ENCODE measurements at regions not wholly inside any gene's neighbourhood (a gene's known extent, or its start where the extent isn't known, plus 50 kb on each side); places are given as distances from the start of the nearest gene placed in this dataset.

GRCh38 chr1:43101061-43101460 is 71.0 kb downstream of the EBNA1BP2 start:
- Histone ChIP-seq H3K9me3 (ENCODE audit: low read length) (no peaks in the 10 kb centered on the region), H3K9ac (ENCODE audit: insufficient read depth, low read depth, low read length) (no peak overlapping the region), H3K36me3 (replicated peaks in 1 of 2; ENCODE audit: control insufficient read depth in 1 of 2, insufficient read depth in 2 of 2, low read length in 2 of 2) (no peaks in the 10 kb centered on the region), H3K4me1 (ENCODE audit: insufficient read depth, low read length) (no peaks in the 10 kb centered on the region), H2AFZ (ENCODE audit: low read length) (no peak overlapping the region), H3K79me2 (ENCODE audit: insufficient read depth, low read length) (no peaks in the 10 kb centered on the region), H3K4me2 (ENCODE audit: low read depth, low read length) (no peak overlapping the region), H3K4me3 (replicated peaks in 1 of 3; ENCODE audit: insufficient read depth in 1 of 3, low read depth in 2 of 3, low read length in 3 of 3) (no peak overlapping the region), H4K20me1 (ENCODE audit: insufficient read depth, low read length) (no peaks in the 10 kb centered on the region), H3K27me3 (ENCODE audit: control insufficient read depth in 1 of 2, insufficient read depth in 2 of 2, low read length in 2 of 2) (no peaks in the 10 kb centered on the region; a peak in 2 of 5 replicates), H3K27ac (ENCODE audit: extremely low read length, insufficient read depth, low read length) (no peak overlapping the region)
- FAIRE-seq = no peak
- no TSS peak for BruUV-seq (replicated peaks)
- 0% methylated on average over 2 of the region's 2 CpGs for WGBS (ENCODE audit: low lambda C conversion rate)
- no peak for DNase-seq (ENCODE audit: low spot score)
- in situ Hi-C loops (cut with HindIII; ENCODE audit: extremely low pct_ligation_motif_present, low pct_unique_long_range_greater_than_20kb) = no loop called here
- ChIA-PET POLR2A (no interaction called here), CTCF (ENCODE audit: low intra/inter-chr PET ratio, low total read pairs) (no interaction called here)
- TF ChIP-seq ZNF839 (CRISPR knock-in tag; IDR thresholded peaks at IDR 0.05; ENCODE audit: borderline replicate concordance) = no peak
- no peak for TF ChIP-seq FOXO1 (CRISPR knock-in tag; IDR thresholded peaks at IDR 0.05)
- TF ChIP-seq, protein P1, sequence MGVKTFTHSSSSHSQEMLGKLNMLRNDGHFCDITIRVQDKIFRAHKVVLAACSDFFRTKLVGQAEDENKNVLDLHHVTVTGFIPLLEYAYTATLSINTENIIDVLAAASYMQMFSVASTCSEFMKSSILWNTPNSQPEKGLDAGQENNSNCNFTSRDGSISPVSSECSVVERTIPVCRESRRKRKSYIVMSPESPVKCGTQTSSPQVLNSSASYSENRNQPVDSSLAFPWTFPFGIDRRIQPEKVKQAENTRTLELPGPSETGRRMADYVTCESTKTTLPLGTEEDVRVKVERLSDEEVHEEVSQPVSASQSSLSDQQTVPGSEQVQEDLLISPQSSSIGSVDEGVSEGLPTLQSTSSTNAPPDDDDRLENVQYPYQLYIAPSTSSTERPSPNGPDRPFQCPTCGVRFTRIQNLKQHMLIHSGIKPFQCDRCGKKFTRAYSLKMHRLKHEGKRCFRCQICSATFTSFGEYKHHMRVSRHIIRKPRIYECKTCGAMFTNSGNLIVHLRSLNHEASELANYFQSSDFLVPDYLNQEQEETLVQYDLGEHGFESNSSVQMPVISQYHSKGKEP (CRISPR knock-in tag; IDR thresholded peaks at IDR 0.05) = no peak
- no peak for TF ChIP-seq MED1 (CRISPR knock-in tag; IDR thresholded peaks at IDR 0.05)
- TF ChIP-seq ZNF777 (CRISPR knock-in tag; IDR thresholded peaks at IDR 0.05) = no peak
- TF ChIP-seq, protein P2, sequence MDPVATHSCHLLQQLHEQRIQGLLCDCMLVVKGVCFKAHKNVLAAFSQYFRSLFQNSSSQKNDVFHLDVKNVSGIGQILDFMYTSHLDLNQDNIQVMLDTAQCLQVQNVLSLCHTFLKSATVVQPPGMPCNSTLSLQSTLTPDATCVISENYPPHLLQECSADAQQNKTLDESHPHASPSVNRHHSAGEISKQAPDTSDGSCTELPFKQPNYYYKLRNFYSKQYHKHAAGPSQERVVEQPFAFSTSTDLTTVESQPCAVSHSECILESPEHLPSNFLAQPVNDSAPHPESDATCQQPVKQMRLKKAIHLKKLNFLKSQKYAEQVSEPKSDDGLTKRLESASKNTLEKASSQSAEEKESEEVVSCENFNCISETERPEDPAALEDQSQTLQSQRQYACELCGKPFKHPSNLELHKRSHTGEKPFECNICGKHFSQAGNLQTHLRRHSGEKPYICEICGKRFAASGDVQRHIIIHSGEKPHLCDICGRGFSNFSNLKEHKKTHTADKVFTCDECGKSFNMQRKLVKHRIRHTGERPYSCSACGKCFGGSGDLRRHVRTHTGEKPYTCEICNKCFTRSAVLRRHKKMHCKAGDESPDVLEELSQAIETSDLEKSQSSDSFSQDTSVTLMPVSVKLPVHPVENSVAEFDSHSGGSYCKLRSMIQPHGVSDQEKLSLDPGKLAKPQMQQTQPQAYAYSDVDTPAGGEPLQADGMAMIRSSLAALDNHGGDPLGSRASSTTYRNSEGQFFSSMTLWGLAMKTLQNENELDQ (CRISPR knock-in tag; IDR thresholded peaks at IDR 0.05; ENCODE audit: borderline replicate concordance) = no peak
- intact Hi-C loops (cut with micrococcal nuclease; ENCODE audit: unreplicated experiment) = no loop called here
- no peak for ATAC-seq

Measured in HepG2 (cell line).